GM12874 (cell line): ENCODE measurements at regions not wholly inside any gene's neighbourhood (a gene's known extent, or its start where the extent isn't known, plus 50 kb on each side); places are given as distances from the start of the nearest gene placed in this dataset.

Experiments used
- TF ChIP-seq, protein P1 (sequence below): IDR thresholded peaks from 2 replicates; pipeline ENCODE4 v1.5.1; 2011; ENCODE audit warnings: low read depth, mild to moderate bottlenecking, control low read depth, low read length, moderate library complexity; ENCODE audit not compliant: insufficient read depth

DNA sequence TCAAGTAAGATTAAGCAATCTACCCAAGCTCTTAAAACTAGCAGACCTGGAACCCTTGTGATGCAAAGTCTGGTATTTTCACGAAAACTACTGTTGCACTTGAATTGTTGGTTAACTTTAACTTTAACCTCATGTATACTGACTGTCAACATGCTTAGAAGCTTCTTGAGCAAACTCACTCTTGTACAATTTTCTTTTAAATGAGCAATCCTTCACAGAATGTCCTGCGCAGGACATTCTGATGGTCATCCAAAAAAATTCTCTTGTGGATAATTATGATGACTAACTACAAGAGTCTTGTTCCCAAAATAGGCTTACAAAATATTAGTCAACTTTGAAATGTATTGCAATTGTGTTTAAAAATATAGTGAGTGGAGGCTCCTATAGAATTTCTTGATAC is 54.0 kb upstream of the PDE3A start:
- TF ChIP-seq, protein P1, sequence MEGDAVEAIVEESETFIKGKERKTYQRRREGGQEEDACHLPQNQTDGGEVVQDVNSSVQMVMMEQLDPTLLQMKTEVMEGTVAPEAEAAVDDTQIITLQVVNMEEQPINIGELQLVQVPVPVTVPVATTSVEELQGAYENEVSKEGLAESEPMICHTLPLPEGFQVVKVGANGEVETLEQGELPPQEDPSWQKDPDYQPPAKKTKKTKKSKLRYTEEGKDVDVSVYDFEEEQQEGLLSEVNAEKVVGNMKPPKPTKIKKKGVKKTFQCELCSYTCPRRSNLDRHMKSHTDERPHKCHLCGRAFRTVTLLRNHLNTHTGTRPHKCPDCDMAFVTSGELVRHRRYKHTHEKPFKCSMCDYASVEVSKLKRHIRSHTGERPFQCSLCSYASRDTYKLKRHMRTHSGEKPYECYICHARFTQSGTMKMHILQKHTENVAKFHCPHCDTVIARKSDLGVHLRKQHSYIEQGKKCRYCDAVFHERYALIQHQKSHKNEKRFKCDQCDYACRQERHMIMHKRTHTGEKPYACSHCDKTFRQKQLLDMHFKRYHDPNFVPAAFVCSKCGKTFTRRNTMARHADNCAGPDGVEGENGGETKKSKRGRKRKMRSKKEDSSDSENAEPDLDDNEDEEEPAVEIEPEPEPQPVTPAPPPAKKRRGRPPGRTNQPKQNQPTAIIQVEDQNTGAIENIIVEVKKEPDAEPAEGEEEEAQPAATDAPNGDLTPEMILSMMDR = no peak

DNA sequence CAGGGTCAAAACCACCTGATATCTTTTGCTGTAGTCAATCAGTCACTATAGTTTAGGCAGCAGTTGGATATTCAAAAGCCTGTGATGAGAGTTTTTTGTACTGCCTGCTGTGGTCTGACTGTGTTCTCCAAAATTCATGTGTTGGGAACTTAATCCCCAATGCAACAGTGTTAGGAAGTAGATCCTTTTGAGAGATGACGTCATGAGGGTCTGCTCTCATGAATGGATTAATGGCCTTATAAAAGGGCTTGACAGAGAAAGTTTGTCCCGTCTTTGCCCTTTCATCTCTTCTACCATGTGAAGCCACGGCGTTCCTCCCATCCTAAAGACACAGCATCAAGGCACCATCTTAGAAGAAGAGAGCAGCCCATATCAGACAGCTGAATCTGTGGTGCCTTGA is 50.8 kb upstream of the PDE3A start:
- TF ChIP-seq, protein P1 = no peak
